Kidney epithelial cell (primary cell): ENCODE measurements at regions not wholly inside any gene's neighbourhood (a gene's known extent, or its start where the extent isn't known, plus 50 kb on each side); places are given as distances from the start of the nearest gene placed in this dataset.

Source experiments
- DNase-seq: peaks from one replicate; pipeline ENCODE4 v3.0.0-alpha.2; 2010; ENCODE audit warnings: low read depth
- H3K27me3 ChIP-seq: 2 replicates; pipeline ENCODE4 v1.6.0; 2011; ENCODE audit warnings: low read length; ENCODE audit not compliant: control insufficient read depth, insufficient read depth
- H3K36me3 ChIP-seq: 2 replicates; pipeline ENCODE4 v1.5.1; 2011; ENCODE audit warnings: low read length; ENCODE audit not compliant: control insufficient read depth, insufficient read depth
- H3K4me3 ChIP-seq: 2 replicates; pipeline ENCODE4 v1.5.1; 2011; ENCODE audit warnings: low read depth, mild to moderate bottlenecking, control low read depth, low read length
- CTCF ChIP-seq: IDR thresholded peaks from 2 replicates; pipeline ENCODE4 v1.5.1; 2011; ENCODE audit warnings: mild to moderate bottlenecking, moderate library complexity, low read length, control low read depth, inconsistent platforms; ENCODE audit not compliant: insufficient read depth, poor library complexity, severe bottlenecking

- DNase-seq: no peak
- TF ChIP-seq CTCF: no peak
- Histone ChIP-seq H3K27me3 (no peaks in the 10 kb centered on the region), H3K4me3 (no peak overlapping the region), H3K36me3 (no peaks in the 10 kb centered on the region)
Observed at GRCh38 chr22:49334976-49335375, 492.7 kb downstream of the BRD1 start.

- no peak overlapping the region for H3K4me3 ChIP-seq
- no peaks in the 10 kb centered on the region for H3K27me3 ChIP-seq
- TF ChIP-seq CTCF: no peak
- no peaks in the 10 kb centered on the region for H3K36me3 ChIP-seq
- DNase-seq: no peak
Observed at GRCh38 chr22:49334449-49334789, 493.3 kb downstream of the BRD1 start.

- no peaks in the 10 kb centered on the region for H3K36me3 ChIP-seq
- no peaks in the 10 kb centered on the region for H3K27me3 ChIP-seq
- TF ChIP-seq CTCF: no peak
- DNase-seq: no peak
- no peak overlapping the region for H3K4me3 ChIP-seq
Observed at GRCh38 chr22:49333206-49333605, 494.5 kb downstream of the BRD1 start.

GRCh38 chr22:49332691-49333090 is 495.0 kb downstream of the BRD1 start:
- H3K27me3 ChIP-seq: no peaks in the 10 kb centered on the region
- TF ChIP-seq CTCF: no peak
- no peak for DNase-seq

GRCh38 chr22:49331878-49332277 is 495.8 kb downstream of the BRD1 start:
- H3K36me3 ChIP-seq: no peaks in the 10 kb centered on the region
- no peak for DNase-seq
- TF ChIP-seq CTCF: no peak
- no peaks in the 10 kb centered on the region for H3K27me3 ChIP-seq
- no peak overlapping the region for H3K4me3 ChIP-seq

More at GRCh38 chr22:49332691-49333090, 495.0 kb downstream of the BRD1 start:
- Histone ChIP-seq H3K36me3 (no peaks in the 10 kb centered on the region), H3K4me3 (no peak overlapping the region)

- Histone ChIP-seq H3K27me3 (no peaks in the 10 kb centered on the region), H3K4me3 (no peak overlapping the region), H3K36me3 (no peaks in the 10 kb centered on the region)
- no peak for DNase-seq
- TF ChIP-seq CTCF: no peak
Observed at GRCh38 chr22:49331223-49331815, 496.4 kb downstream of the BRD1 start.
